Vagina (tissue), 2 donors: ENCODE measurements at regions not wholly inside any gene's neighbourhood (a gene's known extent, or its start where the extent isn't known, plus 50 kb on each side); places are given as distances from the start of the nearest gene placed in this dataset.

Source experiments
- DNase-seq, 2 donors: peaks; one replicate each; pipeline ENCODE4 v3.0.0-alpha.2; 2017; ENCODE audit errors: extremely low spot score in 2 of 2
- H3K27ac ChIP-seq: fragments of 200-600 bp; sonication (generic); one replicate; pipeline ENCODE4 v1.5.1; 2019
- H3K27me3 ChIP-seq: fragments of 200-600 bp; sonication (generic); one replicate; pipeline ENCODE4 v1.5.1; 2019
- H3K36me3 ChIP-seq, 2 donors: fragments of 200-600 bp; sonication (generic); one replicate each; pipeline ENCODE4 v1.5.1; 2017 to 2019
- H3K4me1 ChIP-seq: fragments of 200-600 bp; sonication (generic); one replicate; pipeline ENCODE4 v1.5.1; 2019
- H3K4me3 ChIP-seq, 2 donors: fragments of 200-600 bp; sonication (generic); 1 replicate in 1 of 2; 2 replicates in 1 of 2; pipeline ENCODE4 v1.5.1; 2016 to 2019
- H3K9me3 ChIP-seq: fragments of 200-600 bp; sonication (generic); one replicate; pipeline ENCODE4 v1.5.1; 2019
- CTCF ChIP-seq, 3 experiments: fragments of 450-650 bp in 2 of 3; fragments of 200-600 bp in 1 of 3; sonication (generic) in 1 of 3; IDR thresholded peaks; one replicate each; pipeline ENCODE4 v1.5.1; 2017 to 2019; ENCODE audit warnings: antibody characterized with exemption in 3 of 3, mild to moderate bottlenecking in 2 of 3, moderate library complexity in 2 of 3
- POLR2A ChIP-seq, 2 donors: fragments of 450-650 bp; IDR thresholded peaks; one replicate each; pipeline ENCODE4 v1.6.1; 2017; ENCODE audit warnings: antibody characterized with exemption in 2 of 2, mild to moderate bottlenecking in 2 of 2, moderate library complexity in 2 of 2
- POLR2AphosphoS5 ChIP-seq, 2 donors: sonication (generic); formaldehyde crosslinking; IDR thresholded peaks; one replicate each; pipeline ENCODE4 v1.9.0; 2017; ENCODE audit warnings: antibody characterized with exemption in 2 of 2, mild to moderate bottlenecking in 2 of 2, low read depth in 1 of 2; ENCODE audit not compliant: insufficient read depth in 1 of 2
- intact Hi-C: fragments of 100-400 bp; cut with DNase I; formaldehyde crosslinking; loops from one replicate; pipeline ENCODE4 v1.15.1; 2023

- H3K36me3 ChIP-seq, result no peaks in the 10 kb centered on the region
- peaks cover 36% of the 10 kb centered on the region for H3K4me1 ChIP-seq
- intact Hi-C loops, result no loop called here
- H3K27me3 ChIP-seq, result no peaks in the 10 kb centered on the region
- no peaks in the 10 kb centered on the region for H3K9me3 ChIP-seq
- no peak overlapping the region for H3K4me3 ChIP-seq
- no peak overlapping the region for H3K27ac ChIP-seq
- TF ChIP-seq POLR2A (IDR thresholded peaks at IDR 0.05) (no peak), POLR2AphosphoS5 (IDR thresholded peaks at IDR 0.05; ENCODE audit: insufficient read depth in 1 of 2, low read depth in 1 of 2) (no peak), CTCF (IDR thresholded peaks at IDR 0.05) (no peak)
- DNase-seq, result peak in 1 of 2 donors; percentile 64
Measured at GRCh38 chr5:135645336-135646180, 66.8 kb upstream of the CXCL14 start.

- H3K4me1 ChIP-seq, result peaks cover 36% of the 10 kb centered on the region
- intact Hi-C loops, result no loop called here
- no peaks in the 10 kb centered on the region for H3K27me3 ChIP-seq
- H3K9me3 ChIP-seq, result no peaks in the 10 kb centered on the region
- peak in 1 of 2 donors; percentile 64 for DNase-seq
- H3K4me3 ChIP-seq, result no peak overlapping the region
- H3K36me3 ChIP-seq, result no peaks in the 10 kb centered on the region
- TF ChIP-seq POLR2A (IDR thresholded peaks at IDR 0.05) (no peak), POLR2AphosphoS5 (IDR thresholded peaks at IDR 0.05; ENCODE audit: insufficient read depth in 1 of 2, low read depth in 1 of 2) (no peak), CTCF (IDR thresholded peaks at IDR 0.05) (no peak)
- H3K27ac ChIP-seq, result no peak overlapping the region
Measured at GRCh38 chr5:135644816-135645215, 66.0 kb upstream of the CXCL14 start.

GRCh38 chr5:135643881-135644766 lies 65.3 kb upstream of the CXCL14 start:
- no peak for TF ChIP-seq POLR2AphosphoS5 (IDR thresholded peaks at IDR 0.05; ENCODE audit: insufficient read depth in 1 of 2, low read depth in 1 of 2)
- no peak for TF ChIP-seq POLR2A (IDR thresholded peaks at IDR 0.05)
- no peak for TF ChIP-seq CTCF (IDR thresholded peaks at IDR 0.05)
- Histone ChIP-seq H3K4me1 (peaks cover 36% of the 10 kb centered on the region), H3K4me3 (no peak overlapping the region), H3K9me3 (no peaks in the 10 kb centered on the region), H3K27me3 (no peaks in the 10 kb centered on the region), H3K27ac (no peak overlapping the region), H3K36me3 (no peaks in the 10 kb centered on the region)
- peak in 1 of 2 donors; percentile 34 for DNase-seq
- intact Hi-C loops, result no loop called here

- H3K36me3 ChIP-seq, result no peaks in the 10 kb centered on the region
- no peak overlapping the region for H3K27ac ChIP-seq
- DNase-seq, result peak in 1 of 2 donors; percentile 67
- no peaks in the 10 kb centered on the region for H3K9me3 ChIP-seq
- peaks cover 24% of the 10 kb centered on the region for H3K4me1 ChIP-seq
- H3K27me3 ChIP-seq, result no peaks in the 10 kb centered on the region
- TF ChIP-seq POLR2A (IDR thresholded peaks at IDR 0.05) (no peak), POLR2AphosphoS5 (IDR thresholded peaks at IDR 0.05; ENCODE audit: insufficient read depth in 1 of 2, low read depth in 1 of 2) (no peak), CTCF (IDR thresholded peaks at IDR 0.05) (no peak)
- intact Hi-C loops, result no loop called here
- H3K4me3 ChIP-seq, result no peak overlapping the region
Measured at GRCh38 chr5:135642934-135643333, 64.1 kb upstream of the CXCL14 start.
